GM10266 (cell line): ENCODE measurements at regions not wholly inside any gene's neighbourhood (a gene's known extent, or its start where the extent isn't known, plus 50 kb on each side); places are given as distances from the start of the nearest gene placed in this dataset.

Experiments
- DNase-seq: peaks from one replicate; pipeline ENCODE4 v3.0.0; 2012; ENCODE audit errors: extremely low spot score
- CTCF ChIP-seq: IDR thresholded peaks from 2 replicates; pipeline ENCODE4 v1.5.1; 2012; ENCODE audit warnings: mild to moderate bottlenecking, low read depth; ENCODE audit not compliant: control insufficient read depth, insufficient read depth; ENCODE audit errors: missing control alignments

GRCh38 chr6:220721-221475 lies 71.4 kb upstream of the DUSP22 start:
- DNase-seq, result no peak
- TF ChIP-seq CTCF, result no peak

GRCh38 chr6:221531-222349 lies 70.5 kb upstream of the DUSP22 start:
- no peak for TF ChIP-seq CTCF

GRCh38 chr6:222468-222867 lies 69.8 kb upstream of the DUSP22 start:
- DNase-seq, result no peak
- no peak for TF ChIP-seq CTCF

More at GRCh38 chr6:221531-222349, 70.5 kb upstream of the DUSP22 start:
- no peak for DNase-seq

GRCh38 chr6:223136-223535 lies 69.2 kb upstream of the DUSP22 start:
- DNase-seq, result no peak
- TF ChIP-seq CTCF, result no peak

GRCh38 chr6:223763-224162 lies 68.5 kb upstream of the DUSP22 start:
- TF ChIP-seq CTCF, result no peak
- DNase-seq, result no peak

GRCh38 chr6:224350-224749 lies 67.9 kb upstream of the DUSP22 start:
- no peak for DNase-seq
- TF ChIP-seq CTCF, result no peak
